HepG2 (cell line): ENCODE measurements at regions not wholly inside any gene's neighbourhood (a gene's known extent, or its start where the extent isn't known, plus 50 kb on each side); places are given as distances from the start of the nearest gene placed in this dataset.

Experiments used
- ATAC-seq: fragments of 200-7000 bp; cut with Tn5 transposase; 3 replicates; pipeline ENCODE4 v1.9.1; 2020; ENCODE audit warnings: mild to moderate bottlenecking, moderate library complexity
- BruUV-seq: library from RNA; stranded (reverse); fragments of 400-500 nt; replicated peaks from 2 replicates; lab custom pipeline; 2021; lab: Mats Ljungman, UMichigan
- CTCF ChIA-PET: fragments of 300-600 bp; formaldehyde crosslinking; extraction: SDS; loops from one replicate; lab custom pipeline; 2021; ENCODE audit warnings: low total read pairs, inconsistent platforms, low intra/inter-chr PET ratio; lab: Yijun Ruan, JAX
- POLR2A ChIA-PET: fragments of 350-600 bp; sonication (Branson Sonifier 250); formaldehyde crosslinking; loops from one replicate; lab custom pipeline; 2020; ENCODE audit warnings: antibody characterized with exemption, inconsistent platforms; lab: Yijun Ruan, JAX
- DNase-seq: peaks from one replicate; pipeline ENCODE4 v3.0.0-alpha.2; 2015; ENCODE audit warnings: low spot score
- FAIRE-seq: peaks from 3 replicates; lab custom pipeline; 2011; peaks lifted over from hg19 to GRCh38; lab: Jason Lieb, UNC
- H2AFZ ChIP-seq: one replicate; pipeline ENCODE4 v1.6.1; 2011; ENCODE audit warnings: low read length, inconsistent platforms
- H3K27ac ChIP-seq: fragments of 300-600 bp; 3 replicates; pipeline ENCODE4 v1.8.0; 2011; ENCODE audit warnings: mixed run types, mild to moderate bottlenecking, mixed read lengths, low read length, inconsistent platforms; ENCODE audit not compliant: insufficient read depth; ENCODE audit errors: extremely low read length
- H3K27me3 ChIP-seq, 2 experiments: fragments of 200-600 bp in 1 of 2; 2 replicates in 1 of 2; 3 replicates in 1 of 2; pipeline versions ENCODE4 v1.6.0 to v1.8.0; 2011; ENCODE audit warnings: low read length in 2 of 2, mild to moderate bottlenecking in 2 of 2, moderate library complexity in 2 of 2, inconsistent platforms in 1 of 2; ENCODE audit not compliant: insufficient read depth in 2 of 2, control insufficient read depth in 1 of 2
- H3K36me3 ChIP-seq, 2 experiments: fragments of 200-600 bp in 1 of 2; replicated peaks in 1 of 2; 2 replicates in 1 of 2; 3 replicates in 1 of 2; pipeline versions ENCODE4 v1.5.1 to v1.8.0; 2011; ENCODE audit warnings: low read length in 2 of 2, inconsistent platforms in 1 of 2; ENCODE audit not compliant: insufficient read depth in 2 of 2, control insufficient read depth in 1 of 2
- H3K4me1 ChIP-seq: 2 replicates; pipeline ENCODE4 v1.5.1; 2012; ENCODE audit warnings: low read length, inconsistent platforms; ENCODE audit not compliant: insufficient read depth
- H3K4me2 ChIP-seq: 2 replicates; pipeline ENCODE4 v1.6.0; 2011; ENCODE audit warnings: low read depth, low read length, inconsistent platforms
- H3K4me3 ChIP-seq, 3 experiments: fragments of 200-600 bp in 1 of 3; sonication (generic), shearing (Covaris generic) in 1 of 3; replicated peaks in 1 of 3; 2 replicates each; pipeline ENCODE4 v1.5.1; 2011 to 2016; ENCODE audit warnings: low read length in 3 of 3, inconsistent platforms in 2 of 3, low read depth in 2 of 3, mild to moderate bottlenecking in 2 of 3, control low read depth in 1 of 3, mixed read lengths in 1 of 3; ENCODE audit not compliant: insufficient read depth in 1 of 3
- H3K79me2 ChIP-seq: one replicate; pipeline ENCODE4 v1.6.1; 2011; ENCODE audit warnings: low read length, inconsistent platforms; ENCODE audit not compliant: insufficient read depth
- H3K9ac ChIP-seq: 2 replicates; pipeline ENCODE4 v1.6.0; 2011; ENCODE audit warnings: mild to moderate bottlenecking, low read depth, low read length, inconsistent platforms; ENCODE audit not compliant: insufficient read depth
- H3K9me3 ChIP-seq: 2 replicates; pipeline ENCODE4 v1.5.1; 2012; ENCODE audit warnings: mild to moderate bottlenecking, low read length
- H4K20me1 ChIP-seq: 2 replicates; pipeline ENCODE4 v1.6.0; 2011; ENCODE audit warnings: inconsistent platforms, mild to moderate bottlenecking, low read length, moderate library complexity; ENCODE audit not compliant: insufficient read depth
- ATF3 ChIP-seq: sonication (generic); formaldehyde crosslinking; IDR thresholded peaks from 2 replicates; pipeline ENCODE4 v1.4.0; 2020; ENCODE audit warnings: missing genetic modification reagents
- ATF7 ChIP-seq, 2 experiments: fragments of 450-650 bp in 1 of 2; sonication (generic) in 1 of 2; formaldehyde crosslinking in 1 of 2; IDR thresholded peaks; 2 replicates each; pipeline versions ENCODE4 v1.4.0 to v1.6.1; 2016 to 2020; ENCODE audit warnings: antibody characterized with exemption in 1 of 2, mild to moderate bottlenecking in 1 of 2, missing genetic modification reagents in 1 of 2
- CBFB ChIP-seq: sonication (generic); formaldehyde crosslinking; IDR thresholded peaks from 2 replicates; pipeline ENCODE4 v1.4.0; 2020; ENCODE audit warnings: missing genetic modification reagents
- HDAC1 ChIP-seq: sonication (generic); formaldehyde crosslinking; IDR thresholded peaks from 2 replicates; pipeline ENCODE4 v1.5.1; 2020; ENCODE audit warnings: mild to moderate bottlenecking, missing genetic modification reagents
- MAFK ChIP-seq, 2 experiments: IDR thresholded peaks in 1 of 2; conservative IDR thresholded peaks in 1 of 2; 2 replicates each; pipeline ENCODE4 v1.6.1; 2011; ENCODE audit warnings: improper control_type of control experiment in 2 of 2, low read length in 2 of 2
- RNF219 ChIP-seq: sonication (generic); formaldehyde crosslinking; IDR thresholded peaks from 2 replicates; pipeline ENCODE4 v1.5.0; 2020; ENCODE audit warnings: mild to moderate bottlenecking, missing genetic modification reagents
- SKI ChIP-seq: fragments of 450-650 bp; IDR thresholded peaks from one replicate; pipeline ENCODE4 v1.6.1; 2018; ENCODE audit warnings: mild to moderate bottlenecking; ENCODE audit not compliant: partially characterized antibody
- TCF12 ChIP-seq, 2 experiments: fragments of 450-650 bp in 1 of 2; sonication (generic) in 1 of 2; formaldehyde crosslinking in 1 of 2; IDR thresholded peaks; 2 replicates each; pipeline versions ENCODE4 v1.6.1 to v1.8.0; 2017 to 2022; ENCODE audit warnings: antibody characterized with exemption in 1 of 2, mild to moderate bottlenecking in 1 of 2, missing genetic modification reagents in 1 of 2, moderate library complexity in 1 of 2
- TFAP4 ChIP-seq: sonication (generic); IDR thresholded peaks from 2 replicates; pipeline ENCODE4 v1.6.1; 2016; ENCODE audit warnings: low read depth, borderline replicate concordance
- TMF1 ChIP-seq: sonication (generic); formaldehyde crosslinking; IDR thresholded peaks from 2 replicates; pipeline ENCODE4 v1.8.1; 2022; ENCODE audit warnings: low read depth, missing genetic modification reagents
- ZBTB21 ChIP-seq: sonication (generic); formaldehyde crosslinking; IDR thresholded peaks from 2 replicates; pipeline ENCODE4 v1.4.0; 2020; ENCODE audit warnings: missing genetic modification reagents
- ZNF543 ChIP-seq: sonication (generic); formaldehyde crosslinking; IDR thresholded peaks from 2 replicates; pipeline ENCODE4 v1.4.0; 2020; ENCODE audit warnings: mild to moderate bottlenecking, missing genetic modification reagents
- WGBS: methylation state at CpG from one replicate; pipeline ENCODE4 v1.1.6; 2017; ENCODE audit warnings: low lambda C conversion rate; 5-methylcytosine and 5-hydroxymethylcytosine counted together
- in situ Hi-C: cut with HindIII; loops from 2 replicates; pipeline ENCODE4 v1.10.0; 2017; ENCODE audit warnings: low pct_unique_long_range_greater_than_20kb; ENCODE audit not compliant: extremely low pct_ligation_motif_present
- intact Hi-C: fragments of 100-400 bp; cut with micrococcal nuclease; formaldehyde crosslinking; loops from one replicate; pipeline ENCODE4 v1.10.0; 2022; ENCODE audit not compliant: unreplicated experiment

- intact Hi-C loops (no loop called here), in situ Hi-C loops (no loop called here)
- no peaks in the 10 kb centered on the region for H3K36me3 ChIP-seq
- no peaks in the 10 kb centered on the region for H3K4me1 ChIP-seq
- POLR2A ChIA-PET: no interaction called here
- no peak overlapping the region for H3K9ac ChIP-seq
- H2AFZ ChIP-seq: no peak overlapping the region
- H4K20me1 ChIP-seq: no peaks in the 10 kb centered on the region
- no peak for DNase-seq
- H3K9me3 ChIP-seq: no peaks in the 10 kb centered on the region
- H3K4me3 ChIP-seq: no peak overlapping the region
- no peaks in the 10 kb centered on the region for H3K79me2 ChIP-seq
- H3K27ac ChIP-seq: no peak overlapping the region
- CTCF ChIA-PET: no interaction called here
- BruUV-seq: no TSS peak
- WGBS: 3% methylated on average over 2 of the region's 2 CpGs
- TF ChIP-seq ATF3 (CRISPR knock-in tag) (no peak), TFAP4 (no peak), ATF7 (IDR thresholded peaks at IDR 0.05) (no peak), ATF7 (CRISPR knock-in tag; IDR thresholded peaks at IDR 0.05) (no peak), MAFK (conservative IDR thresholded peaks at IDR 0.05 in 1 of 2, IDR thresholded peaks at IDR 0.05 in 1 of 2; ENCODE audit: low read length in 2 of 2) (peak; percentile 15 to 38; a peak in 1 of 4 replicates), ZBTB21 (CRISPR knock-in tag) (no peak)
- TF ChIP-seq, all 625 proteins: peak for 1
- Histone ChIP-seq H3K27me3 (peaks cover 0 to 6% of the 10 kb centered on the region in 2 experiments; a peak in 3 of 5 replicates), H3K4me2 (no peak overlapping the region)
- ATAC-seq (no peak), FAIRE-seq (no peak)
Measured at GRCh38 chr1:232447125-232447524, 182.8 kb downstream of the SIPA1L2 start.

GRCh38 chr1:232445361-232446106 is 184.4 kb downstream of the SIPA1L2 start:
- intact Hi-C loops: no loop called here
- in situ Hi-C loops: no loop called here
- CTCF ChIA-PET: no interaction called here
- no peaks in the 10 kb centered on the region for H3K36me3 ChIP-seq
- H3K9me3 ChIP-seq: no peaks in the 10 kb centered on the region
- no peak overlapping the region for H3K27ac ChIP-seq
- no TSS peak for BruUV-seq
- peaks cover 0 to 6% of the 10 kb centered on the region in 2 experiments; a peak in 3 of 5 replicates for H3K27me3 ChIP-seq
- no peaks in the 10 kb centered on the region for H3K79me2 ChIP-seq
- no peak overlapping the region for H2AFZ ChIP-seq
- H3K9ac ChIP-seq: no peak overlapping the region
- DNase-seq (no peak), ATAC-seq (no peak), FAIRE-seq (no peak)
- 30% methylated on average over 22 of the region's 24 CpGs for WGBS
- no peaks in the 10 kb centered on the region for H3K4me1 ChIP-seq
- POLR2A ChIA-PET: no interaction called here
- H3K4me2 ChIP-seq: no peak overlapping the region
- no peak overlapping the region for H3K4me3 ChIP-seq
- H4K20me1 ChIP-seq: no peaks in the 10 kb centered on the region
- no peak for TF ChIP-seq RNF219 (CRISPR knock-in tag)
- no peak for TF ChIP-seq SKI
- TF ChIP-seq HDAC1 (CRISPR knock-in tag): no peak
- no peak for TF ChIP-seq TMF1 (CRISPR knock-in tag)
- TF ChIP-seq TCF12 (IDR thresholded peaks at IDR 0.05): no peak
- TF ChIP-seq TCF12 (CRISPR knock-in tag; IDR thresholded peaks at IDR 0.05): no peak
- TF ChIP-seq ZNF543 (CRISPR knock-in tag): no peak
- TF ChIP-seq CBFB (CRISPR knock-in tag): no peak
